MM.1S (cell line): ENCODE measurements at regions not wholly inside any gene's neighbourhood (a gene's known extent, or its start where the extent isn't known, plus 50 kb on each side); places are given as distances from the start of the nearest gene placed in this dataset.

Source experiments
- DNase-seq: peaks from one replicate; pipeline ENCODE4 v3.0.0-alpha.2; 2015
- H2AFZ ChIP-seq: fragments of 300-600 bp; sonication (generic); 2 replicates; pipeline ENCODE4 v1.6.0; 2016; ENCODE audit warnings: antibody characterized with exemption, low read length
- H3F3A ChIP-seq: fragments of 300-600 bp; sonication (generic); 2 replicates; pipeline ENCODE4 v1.6.1; 2016; ENCODE audit warnings: mild to moderate bottlenecking, antibody characterized with exemption, low read length, moderate library complexity, mixed read lengths; ENCODE audit not compliant: insufficient read depth
- H3K27ac ChIP-seq: fragments of 300-600 bp; sonication (generic); 2 replicates; pipeline ENCODE4 v1.5.1; 2016; ENCODE audit warnings: mild to moderate bottlenecking, low read length
- H3K27me3 ChIP-seq: fragments of 300-600 bp; sonication (generic); replicated peaks from 2 replicates; pipeline ENCODE4 v1.6.0; 2016; ENCODE audit warnings: low read length; ENCODE audit not compliant: insufficient read depth
- H3K36me3 ChIP-seq: fragments of 300-600 bp; sonication (generic); replicated peaks from 2 replicates; pipeline ENCODE4 v1.6.1; 2016; ENCODE audit warnings: mild to moderate bottlenecking, low read length, mixed read lengths; ENCODE audit not compliant: insufficient read depth
- H3K4me1 ChIP-seq: fragments of 300-600 bp; sonication (generic); 2 replicates; pipeline ENCODE4 v1.6.1; 2016; ENCODE audit warnings: low read length, mixed read lengths
- H3K4me2 ChIP-seq: fragments of 300-600 bp; sonication (generic); 2 replicates; pipeline ENCODE4 v1.6.0; 2016; ENCODE audit warnings: low read depth, low read length
- H3K4me3 ChIP-seq: fragments of 300-600 bp; sonication (generic); 2 replicates; pipeline ENCODE4 v1.5.1; 2016; ENCODE audit warnings: low read length, mixed read lengths
- H3K79me2 ChIP-seq: fragments of 300-600 bp; sonication (generic); 2 replicates; pipeline ENCODE4 v1.6.1; 2016; ENCODE audit warnings: mixed run types, low read length, mixed read lengths
- H3K9ac ChIP-seq: fragments of 300-600 bp; sonication (generic); 2 replicates; pipeline ENCODE4 v1.6.1; 2016; ENCODE audit warnings: low read length, mixed read lengths
- H3K9me2 ChIP-seq: fragments of 300-600 bp; sonication (generic); replicated peaks from 2 replicates; pipeline ENCODE4 v1.6.1; 2016; ENCODE audit warnings: mild to moderate bottlenecking, low read length, mixed read lengths; ENCODE audit not compliant: insufficient read depth
- H3K9me3 ChIP-seq: fragments of 300-600 bp; sonication (generic); replicated peaks from 2 replicates; pipeline ENCODE4 v1.6.1; 2016; ENCODE audit warnings: mild to moderate bottlenecking, low read length, mixed read lengths; ENCODE audit not compliant: insufficient read depth
- H4K20me1 ChIP-seq: fragments of 300-600 bp; sonication (generic); 2 replicates; pipeline ENCODE4 v1.6.1; 2016; ENCODE audit warnings: mild to moderate bottlenecking, low read length, moderate library complexity, mixed read lengths; ENCODE audit not compliant: insufficient read depth
- CTCF ChIP-seq: fragments of 300-600 bp; sonication (generic); IDR thresholded peaks from 2 replicates; pipeline ENCODE4 v1.5.1; 2016; ENCODE audit warnings: antibody characterized with exemption, low read length, mixed read lengths
- EZH2 ChIP-seq: fragments of 300-600 bp; sonication (generic); optimal IDR thresholded peaks from 2 replicates; pipeline ENCODE3; 2017; ENCODE audit warnings: low read depth, mild to moderate bottlenecking, antibody characterized with exemption, low read length, mixed read lengths
- EZH2phosphoT487 ChIP-seq: fragments of 300-600 bp; sonication (generic); IDR thresholded peaks from 2 replicates; pipeline ENCODE4 v1.6.1; 2018; ENCODE audit warnings: antibody characterized with exemption, low read length

GRCh38 chr10:60439641-60440040 is 50.0 kb upstream of the ANK3 start:
- Histone ChIP-seq H4K20me1 (no peaks in the 10 kb centered on the region), H3K79me2 (no peaks in the 10 kb centered on the region), H3K27me3 (no peaks in the 10 kb centered on the region), H3K9me3 (no peaks in the 10 kb centered on the region), H3K4me1 (no peaks in the 10 kb centered on the region), H3K9ac (no peak overlapping the region), H3K4me2 (no peak overlapping the region), H2AFZ (no peak overlapping the region), H3K36me3 (no peaks in the 10 kb centered on the region), H3K27ac (no peak overlapping the region), H3K4me3 (no peak overlapping the region), H3F3A (no peaks in the 10 kb centered on the region), H3K9me2 (no peaks in the 10 kb centered on the region)
- DNase-seq = no peak
- TF ChIP-seq EZH2 (no peak), CTCF (no peak), EZH2phosphoT487 (no peak)
